Endodermal cell (in vitro differentiated cells): ENCODE measurements at regions not wholly inside any gene's neighbourhood (a gene's known extent, or its start where the extent isn't known, plus 50 kb on each side); places are given as distances from the start of the nearest gene placed in this dataset.

ENCODE experiments used
- DNase-seq: peaks from one replicate; pipeline ENCODE4 v3.0.0-alpha.2; 2017
- H3K27ac ChIP-seq: 2 replicates; pipeline ENCODE4 v1.5.1; 2013; ENCODE audit warnings: mild to moderate bottlenecking, low read depth, low read length, moderate library complexity
- H3K27me3 ChIP-seq: 2 replicates; pipeline ENCODE4 v1.6.1; 2013; ENCODE audit warnings: mild to moderate bottlenecking, low read length, moderate library complexity; ENCODE audit not compliant: insufficient read depth, control insufficient read depth, poor library complexity, severe bottlenecking
- H3K36me3 ChIP-seq: 2 replicates; pipeline ENCODE4 v1.7.0; 2013; ENCODE audit warnings: mild to moderate bottlenecking, low read length, moderate library complexity; ENCODE audit not compliant: control insufficient read depth, insufficient read depth
- H3K4me1 ChIP-seq: one replicate; pipeline ENCODE4 v1.7.0; 2013; ENCODE audit warnings: low read length; ENCODE audit not compliant: control insufficient read depth, insufficient read depth
- H3K4me3 ChIP-seq: 2 replicates; pipeline ENCODE4 v1.5.1; 2013; ENCODE audit warnings: mild to moderate bottlenecking, low read length, moderate library complexity
- H3K9ac ChIP-seq: 2 replicates; pipeline ENCODE4 v1.6.1; 2013; ENCODE audit warnings: mild to moderate bottlenecking, low read length, moderate library complexity; ENCODE audit not compliant: poor library complexity, severe bottlenecking; ENCODE audit errors: extremely low read depth
- H3K9me3 ChIP-seq: 2 replicates; pipeline ENCODE4 v1.6.1; 2013; ENCODE audit warnings: mild to moderate bottlenecking, low read length, moderate library complexity; ENCODE audit not compliant: control insufficient read depth
- H3K27ac Mint-ChIP-seq: 2 replicates; pipeline ENCODE4 v1.8.0; 2020; ENCODE audit warnings: mixed read lengths
- H3K27me3 Mint-ChIP-seq: 2 replicates; pipeline ENCODE4 v1.8.0; 2021; ENCODE audit warnings: mild to moderate bottlenecking, mixed read lengths; ENCODE audit not compliant: insufficient read depth
- H3K36me3 Mint-ChIP-seq: 2 replicates; pipeline ENCODE4 v1.8.0; 2020; ENCODE audit warnings: low read depth, mixed read lengths
- H3K4me1 Mint-ChIP-seq: 2 replicates; pipeline ENCODE4 v1.8.0; 2020; ENCODE audit warnings: mixed read lengths
- H3K4me3 Mint-ChIP-seq: 2 replicates; pipeline ENCODE4 v1.8.0; 2020; ENCODE audit warnings: mild to moderate bottlenecking, moderate library complexity, mixed read lengths
- H3K9me3 Mint-ChIP-seq: 2 replicates; pipeline ENCODE4 v1.8.0; 2020; ENCODE audit warnings: mild to moderate bottlenecking, mixed read lengths
- WGBS, 2 experiments: methylation state at CpG; one replicate each; pipeline versions ENCODE4 v1.1.5 to v1.1.7; 2013; ENCODE audit warnings: missing lambda C conversion rate in 2 of 2, mixed read lengths in 1 of 2; ENCODE audit not compliant: insufficient coverage in 1 of 2, insufficient read length in 1 of 2; 5-methylcytosine and 5-hydroxymethylcytosine counted together
- TF ChIP-seq, protein P1 (sequence below): fragments of 200-600 bp; sonication (generic); conservative IDR thresholded peaks from 2 replicates; pipeline ENCODE4 v1.5.0; 2021; ENCODE audit warnings: antibody characterized with exemption, mild to moderate bottlenecking

- 88 to 95% methylated on average over 1 to 2 of the region's 2 CpGs for WGBS, 2 experiments
- Mint-ChIP-seq H3K9me3 (no peaks in the 10 kb centered on the region), H3K4me3 (no peak overlapping the region), H3K27me3 (peaks cover 21% of the 10 kb centered on the region), H3K27ac (no peak overlapping the region), H3K4me1 (peaks cover 3% of the 10 kb centered on the region), H3K36me3 (no peaks in the 10 kb centered on the region)
- H3K36me3 ChIP-seq = no peaks in the 10 kb centered on the region
- TF ChIP-seq, protein P1, sequence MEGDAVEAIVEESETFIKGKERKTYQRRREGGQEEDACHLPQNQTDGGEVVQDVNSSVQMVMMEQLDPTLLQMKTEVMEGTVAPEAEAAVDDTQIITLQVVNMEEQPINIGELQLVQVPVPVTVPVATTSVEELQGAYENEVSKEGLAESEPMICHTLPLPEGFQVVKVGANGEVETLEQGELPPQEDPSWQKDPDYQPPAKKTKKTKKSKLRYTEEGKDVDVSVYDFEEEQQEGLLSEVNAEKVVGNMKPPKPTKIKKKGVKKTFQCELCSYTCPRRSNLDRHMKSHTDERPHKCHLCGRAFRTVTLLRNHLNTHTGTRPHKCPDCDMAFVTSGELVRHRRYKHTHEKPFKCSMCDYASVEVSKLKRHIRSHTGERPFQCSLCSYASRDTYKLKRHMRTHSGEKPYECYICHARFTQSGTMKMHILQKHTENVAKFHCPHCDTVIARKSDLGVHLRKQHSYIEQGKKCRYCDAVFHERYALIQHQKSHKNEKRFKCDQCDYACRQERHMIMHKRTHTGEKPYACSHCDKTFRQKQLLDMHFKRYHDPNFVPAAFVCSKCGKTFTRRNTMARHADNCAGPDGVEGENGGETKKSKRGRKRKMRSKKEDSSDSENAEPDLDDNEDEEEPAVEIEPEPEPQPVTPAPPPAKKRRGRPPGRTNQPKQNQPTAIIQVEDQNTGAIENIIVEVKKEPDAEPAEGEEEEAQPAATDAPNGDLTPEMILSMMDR = no peak
- no peak overlapping the region for H3K4me3 ChIP-seq
- no peak overlapping the region for H3K27ac ChIP-seq
- no peaks in the 10 kb centered on the region for H3K9me3 ChIP-seq
- peaks cover 16% of the 10 kb centered on the region for H3K27me3 ChIP-seq
- DNase-seq = no peak
- H3K9ac ChIP-seq = no peak overlapping the region
- no peaks in the 10 kb centered on the region for H3K4me1 ChIP-seq
These were observed 59.4 kb upstream of the KCNMB2 start for GRCh38 chr3:178476886-178477285.

GRCh38 chr3:178479446-178479845 is 56.8 kb upstream of the KCNMB2 start:
- no peaks in the 10 kb centered on the region for H3K36me3 ChIP-seq
- H3K9ac ChIP-seq = no peak overlapping the region
- H3K4me1 ChIP-seq = no peaks in the 10 kb centered on the region
- peaks cover 3% of the 10 kb centered on the region for H3K4me1 Mint-ChIP-seq
- H3K4me3 ChIP-seq = no peak overlapping the region
- H3K27me3 ChIP-seq = peaks cover 34% of the 10 kb centered on the region
- no peak overlapping the region for H3K27ac Mint-ChIP-seq
- TF ChIP-seq, protein P1 = peak; percentile 24
- H3K9me3 ChIP-seq = no peaks in the 10 kb centered on the region
- WGBS, 2 experiments = 89 to 100% methylated on average over 1 of the region's 1 CpG
- H3K9me3 Mint-ChIP-seq = no peaks in the 10 kb centered on the region
- H3K4me3 Mint-ChIP-seq = no peak overlapping the region
- no peak for DNase-seq
- peaks cover 42% of the 10 kb centered on the region for H3K27me3 Mint-ChIP-seq
- H3K27ac ChIP-seq = no peak overlapping the region
- H3K36me3 Mint-ChIP-seq = no peaks in the 10 kb centered on the region

DNA sequence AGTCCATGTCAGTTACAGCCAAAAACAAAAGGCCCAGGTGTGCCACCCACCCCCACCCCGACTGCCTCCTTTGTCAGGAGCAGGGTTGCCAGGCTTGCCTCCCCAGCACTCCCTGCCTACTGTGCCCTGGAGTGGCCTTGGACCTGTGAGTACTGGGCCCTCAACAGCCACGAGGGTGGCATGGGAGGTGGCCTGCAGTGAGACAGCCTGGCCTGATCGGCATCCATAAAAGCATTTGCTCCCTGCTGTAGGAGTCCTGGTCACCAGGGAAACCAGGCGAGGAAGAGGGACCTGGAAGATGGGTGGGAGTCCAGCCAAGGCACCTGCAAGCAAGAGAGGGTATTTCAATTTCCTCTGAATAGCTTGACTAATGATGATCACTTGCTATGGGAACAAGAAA is 56.4 kb upstream of the KCNMB2 start:
- DNase-seq = no peak
- Histone ChIP-seq H3K36me3 (no peaks in the 10 kb centered on the region), H3K4me1 (no peaks in the 10 kb centered on the region), H3K27me3 (peaks cover 38% of the 10 kb centered on the region), H3K9ac (no peak overlapping the region), H3K9me3 (no peaks in the 10 kb centered on the region), H3K27ac (no peak overlapping the region), H3K4me3 (no peak overlapping the region)
- 84% methylated on average over 4 of the region's 4 CpGs; no CpG with 5 or more reads in 1 of the 2 experiments for WGBS, 2 experiments
- TF ChIP-seq, protein P1 = no peak
- H3K9me3 Mint-ChIP-seq = no peaks in the 10 kb centered on the region
- H3K27ac Mint-ChIP-seq = no peak overlapping the region
- H3K4me3 Mint-ChIP-seq = no peak overlapping the region
- H3K4me1 Mint-ChIP-seq = peaks cover 3% of the 10 kb centered on the region
- no peaks in the 10 kb centered on the region for H3K36me3 Mint-ChIP-seq
- H3K27me3 Mint-ChIP-seq = peaks cover 46% of the 10 kb centered on the region
